T-cell (primary cell): ENCODE measurements at regions not wholly inside any gene's neighbourhood (a gene's known extent, or its start where the extent isn't known, plus 50 kb on each side); places are given as distances from the start of the nearest gene placed in this dataset.
"Not testable (repeated sequence)": the region's sequence is repeated elsewhere in the genome, so short reads cannot be mapped to it uniquely, and the experiment has no call there.

ENCODE experiments used
- ATAC-seq, 4 experiments: fragments of 200-7000 bp in 3 of 4; fragments of 150-1000 bp in 1 of 4; cut with Tn5 transposase; replicated peaks in 1 of 4; 1 replicate in 3 of 4; 2 replicates in 1 of 4; pipeline ENCODE4 v1.10.0; 2021; ENCODE audit warnings: moderate library complexity in 3 of 4, mild to moderate bottlenecking in 2 of 4, moderate number of reproducible peaks in 1 of 4
- CTCF ChIA-PET, 2 donors: fragments of 300-600 bp; sonication (Branson Sonifier 250); formaldehyde crosslinking; loops; one replicate each; lab custom pipeline; 2022; ENCODE audit warnings: antibody characterized with exemption in 2 of 2; lab: Charles Lee
- POLR2A ChIA-PET, 2 donors: fragments of 300-600 bp; sonication (Branson Sonifier 250); formaldehyde crosslinking; loops; one replicate each; lab custom pipeline; 2022; ENCODE audit warnings: antibody characterized with exemption in 2 of 2; lab: Charles Lee
- DNase-seq, 35 experiments: peaks; one replicate each; pipeline versions ENCODE4 v3.0.0 to v3.0.0-alpha.2; 2013 to 2023
- H3K27ac ChIP-seq: one replicate; pipeline ENCODE4 v1.5.1; 2013; ENCODE audit warnings: low read length
- H3K27me3 ChIP-seq, 2 experiments: replicated peaks in 1 of 2; 1 replicate in 1 of 2; 2 replicates in 1 of 2; pipeline versions ENCODE4 v1.6.1 to v1.7.0; 2013; ENCODE audit warnings: low read length in 1 of 2, mixed read lengths in 1 of 2; ENCODE audit not compliant: control insufficient read depth in 2 of 2, insufficient read depth in 2 of 2; ENCODE audit errors: extremely low read depth in 1 of 2
- H3K36me3 ChIP-seq, 2 donors: 1 replicate in 1 of 2; 2 replicates in 1 of 2; pipeline versions ENCODE4 v1.6.1 to v1.7.0; 2013; ENCODE audit warnings: low read length in 1 of 2; ENCODE audit not compliant: control insufficient read depth in 2 of 2, insufficient read depth in 1 of 2; ENCODE audit errors: extremely low read depth in 1 of 2
- H3K4me1 ChIP-seq, 2 experiments: 1 replicate in 1 of 2; 2 replicates in 1 of 2; pipeline versions ENCODE4 v1.6.1 to v1.7.0; 2013; ENCODE audit warnings: low read length in 2 of 2, mixed read lengths in 1 of 2; ENCODE audit not compliant: insufficient read depth in 2 of 2, control insufficient read depth in 1 of 2; ENCODE audit errors: extremely low read depth in 1 of 2
- H3K4me3 ChIP-seq, 2 donors: 1 replicate in 1 of 2; 2 replicates in 1 of 2; pipeline versions ENCODE4 v1.5.1 to v1.7.0; 2013; ENCODE audit warnings: mild to moderate bottlenecking in 2 of 2, low read length in 1 of 2, moderate library complexity in 1 of 2; ENCODE audit not compliant: control insufficient read depth in 1 of 2; ENCODE audit errors: extremely low read depth in 1 of 2
- H3K9me3 ChIP-seq: 2 replicates; pipeline ENCODE4 v1.7.0; 2013
- H3K27ac Mint-ChIP-seq, 2 donors: one replicate each; pipeline ENCODE4 v1.8.0; 2020 to 2021; ENCODE audit warnings: mild to moderate bottlenecking in 2 of 2, mixed read lengths in 2 of 2
- H3K27me3 Mint-ChIP-seq, 2 donors: one replicate each; pipeline ENCODE4 v1.8.0; 2021 to 2022; ENCODE audit warnings: mixed read lengths in 2 of 2
- H3K36me3 Mint-ChIP-seq: one replicate; pipeline ENCODE4 v1.8.0; 2021; ENCODE audit warnings: mixed read lengths
- H3K4me1 Mint-ChIP-seq, 3 donors: one replicate each; pipeline ENCODE4 v1.8.0; 2020 to 2022; ENCODE audit warnings: mixed read lengths in 3 of 3, mild to moderate bottlenecking in 1 of 3
- H3K4me3 Mint-ChIP-seq, 3 donors: one replicate each; pipeline ENCODE4 v1.8.0; 2020 to 2022; ENCODE audit warnings: mild to moderate bottlenecking in 3 of 3, mixed read lengths in 3 of 3, moderate library complexity in 3 of 3
- H3K9me3 Mint-ChIP-seq, 3 donors: one replicate each; pipeline ENCODE4 v1.8.0; 2020 to 2022; ENCODE audit warnings: mixed read lengths in 3 of 3
- WGBS: methylation state at CpG from one replicate; pipeline ENCODE4 v1.1.5; 2013; ENCODE audit warnings: missing lambda C conversion rate; ENCODE audit not compliant: insufficient coverage; 5-methylcytosine and 5-hydroxymethylcytosine counted together

- H3K27me3 ChIP-seq, H3K4me1 Mint-ChIP-seq: not testable (repeated sequence)
- no CpG with 5 or more reads among the region's 17 CpGs for WGBS
These were observed 161.4 kb downstream of the SYT15 start for GRCh38 chr10:46740368-46740767.

GRCh38 chr10:46749003-46749402, 162.2 kb upstream of the PTPN20 start:
- DNase-seq, H3K36me3 ChIP-seq, H3K4me3 Mint-ChIP-seq, H3K27ac ChIP-seq, H3K9me3 ChIP-seq, ATAC-seq, H3K4me1 Mint-ChIP-seq, H3K27ac Mint-ChIP-seq, H3K4me3 ChIP-seq, H3K4me1 ChIP-seq, H3K36me3 Mint-ChIP-seq, H3K27me3 Mint-ChIP-seq, CTCF ChIA-PET, H3K9me3 Mint-ChIP-seq, POLR2A ChIA-PET, H3K27me3 ChIP-seq: not testable (repeated sequence)
- WGBS, result no CpG with 5 or more reads among the region's 3 CpGs

More at GRCh38 chr10:46740368-46740767, 161.4 kb downstream of the SYT15 start:
- H3K4me3 Mint-ChIP-seq, H3K9me3 ChIP-seq, ATAC-seq, H3K27ac Mint-ChIP-seq, CTCF ChIA-PET, H3K9me3 Mint-ChIP-seq, H3K4me3 ChIP-seq, H3K36me3 ChIP-seq, POLR2A ChIA-PET, H3K27me3 Mint-ChIP-seq, H3K36me3 Mint-ChIP-seq, H3K27ac ChIP-seq, H3K4me1 ChIP-seq, DNase-seq: not testable (repeated sequence)

GRCh38 chr10:46749470-46749869, 161.8 kb upstream of the PTPN20 start:
- H3K9me3 ChIP-seq, H3K4me3 Mint-ChIP-seq, H3K27me3 ChIP-seq, H3K27ac ChIP-seq, ATAC-seq, H3K9me3 Mint-ChIP-seq, H3K4me3 ChIP-seq, H3K27me3 Mint-ChIP-seq, H3K4me1 Mint-ChIP-seq, H3K36me3 Mint-ChIP-seq, H3K4me1 ChIP-seq, H3K27ac Mint-ChIP-seq, CTCF ChIA-PET, H3K36me3 ChIP-seq, DNase-seq, POLR2A ChIA-PET: not testable (repeated sequence)
- WGBS, result no CpG with 5 or more reads among the region's 2 CpGs

GRCh38 chr10:46753763-46754162, 157.5 kb upstream of the PTPN20 start:
- POLR2A ChIA-PET, H3K9me3 Mint-ChIP-seq, H3K36me3 ChIP-seq, CTCF ChIA-PET, H3K27me3 ChIP-seq, H3K9me3 ChIP-seq, H3K27ac ChIP-seq, DNase-seq, H3K27me3 Mint-ChIP-seq, H3K4me1 ChIP-seq, H3K4me1 Mint-ChIP-seq, H3K36me3 Mint-ChIP-seq, ATAC-seq, H3K4me3 Mint-ChIP-seq, H3K4me3 ChIP-seq, H3K27ac Mint-ChIP-seq: not testable (repeated sequence)
- WGBS, result no CpG with 5 or more reads among the region's 5 CpGs

- ATAC-seq, CTCF ChIA-PET, H3K9me3 ChIP-seq, H3K4me3 ChIP-seq, DNase-seq, H3K9me3 Mint-ChIP-seq, H3K27ac Mint-ChIP-seq, H3K4me3 Mint-ChIP-seq, H3K4me1 Mint-ChIP-seq, H3K27ac ChIP-seq, H3K27me3 ChIP-seq, H3K4me1 ChIP-seq, POLR2A ChIA-PET, H3K27me3 Mint-ChIP-seq, H3K36me3 ChIP-seq, H3K36me3 Mint-ChIP-seq: not testable (repeated sequence)
These were observed 149.8 kb upstream of the PTPN20 start for GRCh38 chr10:46761471-46761870.

- H3K4me1 Mint-ChIP-seq, H3K9me3 Mint-ChIP-seq, H3K27ac Mint-ChIP-seq, H3K4me3 Mint-ChIP-seq, H3K27me3 ChIP-seq, H3K36me3 Mint-ChIP-seq, H3K4me1 ChIP-seq, ATAC-seq, H3K27me3 Mint-ChIP-seq, POLR2A ChIA-PET, H3K4me3 ChIP-seq, CTCF ChIA-PET, H3K9me3 ChIP-seq, H3K36me3 ChIP-seq, H3K27ac ChIP-seq, DNase-seq: not testable (repeated sequence)
- no CpG with 5 or more reads among the region's 8 CpGs for WGBS
These were observed 142.5 kb upstream of the PTPN20 start for GRCh38 chr10:46768515-46769291.
